ENCODE measurements at regions not wholly inside any gene's neighbourhood (a gene's known extent, or its start where the extent isn't known, plus 50 kb on each side); places are given as distances from the start of the nearest gene placed in this dataset.

DNA sequence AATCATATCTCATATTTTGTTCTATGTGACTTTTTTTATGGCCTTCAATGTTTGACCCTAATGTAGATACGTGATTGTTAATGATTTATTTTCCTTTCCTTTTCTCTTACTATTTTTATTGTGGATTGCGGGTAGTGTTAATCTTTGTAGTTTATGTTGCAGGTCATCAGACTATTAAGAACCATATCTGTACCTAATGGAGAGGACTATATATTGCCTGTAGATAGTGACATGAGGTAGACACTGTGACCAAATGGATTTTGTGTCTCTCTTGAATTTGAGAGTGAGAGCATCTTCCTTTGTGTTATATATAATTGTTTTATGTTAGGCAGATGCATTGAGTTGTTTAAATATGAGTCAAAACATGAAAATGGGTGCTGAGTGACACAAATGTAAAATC, 543.4 kb upstream of the MGAT4C start:
- Histone ChIP-seq H3K27ac (no peak overlapping the region), H3K27me3 (ENCODE audit: low read depth) (no peaks in the 10 kb centered on the region), H3K9me3 (no peaks in the 10 kb centered on the region), H3K4me1 (no peaks in the 10 kb centered on the region), H3K4me3 (no peak overlapping the region), H3K36me3 (no peaks in the 10 kb centered on the region)
- ATAC-seq (no peak), DNase-seq (no peak)
- TF ChIP-seq, protein P1, sequence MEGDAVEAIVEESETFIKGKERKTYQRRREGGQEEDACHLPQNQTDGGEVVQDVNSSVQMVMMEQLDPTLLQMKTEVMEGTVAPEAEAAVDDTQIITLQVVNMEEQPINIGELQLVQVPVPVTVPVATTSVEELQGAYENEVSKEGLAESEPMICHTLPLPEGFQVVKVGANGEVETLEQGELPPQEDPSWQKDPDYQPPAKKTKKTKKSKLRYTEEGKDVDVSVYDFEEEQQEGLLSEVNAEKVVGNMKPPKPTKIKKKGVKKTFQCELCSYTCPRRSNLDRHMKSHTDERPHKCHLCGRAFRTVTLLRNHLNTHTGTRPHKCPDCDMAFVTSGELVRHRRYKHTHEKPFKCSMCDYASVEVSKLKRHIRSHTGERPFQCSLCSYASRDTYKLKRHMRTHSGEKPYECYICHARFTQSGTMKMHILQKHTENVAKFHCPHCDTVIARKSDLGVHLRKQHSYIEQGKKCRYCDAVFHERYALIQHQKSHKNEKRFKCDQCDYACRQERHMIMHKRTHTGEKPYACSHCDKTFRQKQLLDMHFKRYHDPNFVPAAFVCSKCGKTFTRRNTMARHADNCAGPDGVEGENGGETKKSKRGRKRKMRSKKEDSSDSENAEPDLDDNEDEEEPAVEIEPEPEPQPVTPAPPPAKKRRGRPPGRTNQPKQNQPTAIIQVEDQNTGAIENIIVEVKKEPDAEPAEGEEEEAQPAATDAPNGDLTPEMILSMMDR (IDR thresholded peaks at IDR 0.05), result no peak
- intact Hi-C loops (cut with DNase I), result no loop called here

DNA sequence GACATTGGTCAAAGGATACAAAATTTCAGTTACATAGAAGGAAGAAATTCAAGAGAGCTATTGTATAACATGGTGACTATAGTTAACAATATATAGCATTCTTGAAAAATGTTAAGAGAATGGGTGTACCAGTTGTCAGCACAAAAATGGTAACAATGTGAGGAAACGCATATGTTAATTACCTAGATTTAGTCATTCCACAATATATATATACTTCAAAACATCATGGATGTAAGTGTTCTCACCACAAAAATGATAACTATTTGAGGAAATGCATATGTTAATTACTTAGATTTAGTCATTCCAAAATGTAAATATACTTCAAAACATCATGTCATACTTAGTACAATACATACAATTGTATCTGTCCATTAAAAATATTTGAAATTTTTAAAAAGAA, 540.4 kb upstream of the MGAT4C start:
- H3K9me3 ChIP-seq, result no peaks in the 10 kb centered on the region
- DNase-seq, result no peak
- TF ChIP-seq, protein P1 (IDR thresholded peaks at IDR 0.05), result no peak

DNA sequence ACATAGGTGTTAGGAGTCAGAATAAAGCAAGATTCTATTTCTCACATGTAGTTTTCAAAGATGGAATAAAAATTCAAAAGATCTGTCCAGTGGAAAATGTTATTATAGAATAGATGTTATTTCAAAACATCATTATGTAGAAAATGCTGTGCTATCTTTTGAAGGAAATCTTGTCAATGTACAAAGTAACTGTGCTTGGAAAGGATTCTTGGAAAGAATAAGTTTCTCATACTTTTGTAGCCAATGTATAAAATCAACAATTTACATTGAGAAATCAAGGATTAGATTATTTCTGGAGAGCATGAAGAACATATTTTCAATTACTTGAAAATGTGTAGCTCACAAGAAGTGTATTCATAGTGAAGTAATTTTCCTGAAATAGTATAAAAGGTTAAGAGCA, 532.5 kb upstream of the MGAT4C start:
- H3K27me3 ChIP-seq (ENCODE audit: low read depth), result no peaks in the 10 kb centered on the region
- H3K4me1 ChIP-seq, result no peaks in the 10 kb centered on the region
- no peaks in the 10 kb centered on the region for H3K36me3 ChIP-seq
- no peak for ATAC-seq
- intact Hi-C loops (cut with DNase I), result no loop called here
- no peak overlapping the region for H3K4me3 ChIP-seq
- DNase-seq, result no peak
- H3K9me3 ChIP-seq, result no peaks in the 10 kb centered on the region
- H3K27ac ChIP-seq, result no peak overlapping the region
- TF ChIP-seq, protein P1 (IDR thresholded peaks at IDR 0.05), result no peak

More for the DNA sequence above, 540.4 kb upstream of the MGAT4C start:
- Histone ChIP-seq H3K27me3 (ENCODE audit: low read depth) (no peaks in the 10 kb centered on the region), H3K27ac (no peak overlapping the region), H3K36me3 (no peaks in the 10 kb centered on the region), H3K4me1 (no peaks in the 10 kb centered on the region), H3K4me3 (no peak overlapping the region)
- no peak for ATAC-seq
- intact Hi-C loops (cut with DNase I), result no loop called here

DNA sequence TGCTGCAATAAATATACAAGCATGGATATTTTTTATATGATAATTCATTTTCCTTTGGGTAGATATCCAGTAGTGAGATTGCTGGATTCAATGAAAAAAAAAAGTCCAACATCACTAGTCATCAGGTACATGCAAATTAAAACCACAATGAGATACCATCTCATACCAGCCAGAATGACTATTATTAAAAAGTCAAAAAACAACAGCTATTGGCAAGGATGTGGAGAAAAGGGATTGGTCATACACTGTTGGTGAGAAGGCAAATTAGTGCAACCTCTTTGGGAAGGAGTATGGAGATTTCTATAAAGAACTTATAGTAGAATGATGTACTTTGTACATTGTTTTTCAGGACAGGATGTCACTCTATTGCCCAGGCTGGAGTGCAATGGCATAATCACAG, 531.2 kb upstream of the MGAT4C start:
- H3K27ac ChIP-seq, result no peak overlapping the region
- DNase-seq (no peak), ATAC-seq (no peak)
- H3K9me3 ChIP-seq, result no peaks in the 10 kb centered on the region
- intact Hi-C loops (cut with DNase I), result no loop called here
- no peaks in the 10 kb centered on the region for H3K4me1 ChIP-seq
- TF ChIP-seq, protein P1 (IDR thresholded peaks at IDR 0.05), result no peak
- H3K36me3 ChIP-seq, result no peaks in the 10 kb centered on the region
- H3K27me3 ChIP-seq (ENCODE audit: low read depth), result no peaks in the 10 kb centered on the region
- H3K4me3 ChIP-seq, result no peak overlapping the region

DNA sequence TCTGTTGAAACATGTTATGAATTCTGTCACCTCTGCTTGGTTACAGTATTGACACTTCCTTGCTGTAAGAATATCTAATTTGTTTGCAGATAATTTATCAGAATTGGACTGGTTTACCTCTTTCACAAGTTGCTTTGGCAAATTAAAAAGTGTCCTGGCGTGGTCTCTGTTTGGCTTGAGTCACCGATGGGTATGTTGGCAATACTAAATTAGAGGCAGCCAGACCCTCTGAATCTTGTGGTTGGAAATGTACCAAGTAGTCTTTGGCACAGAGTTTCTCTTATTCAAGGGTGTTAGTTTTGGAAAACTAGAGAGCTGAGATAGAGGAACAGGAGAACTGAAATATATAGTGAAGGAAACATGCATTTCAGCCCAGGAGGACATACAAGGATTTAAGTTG, 521.1 kb upstream of the MGAT4C start:
- DNase-seq, result no peak
- intact Hi-C loops (cut with DNase I), result no loop called here
- H3K4me1 ChIP-seq, result no peaks in the 10 kb centered on the region

More for the DNA sequence above, 521.1 kb upstream of the MGAT4C start:
- Histone ChIP-seq H3K9me3 (no peaks in the 10 kb centered on the region), H3K27ac (no peak overlapping the region), H3K27me3 (ENCODE audit: low read depth) (no peaks in the 10 kb centered on the region), H3K4me3 (no peak overlapping the region), H3K36me3 (no peaks in the 10 kb centered on the region)
- TF ChIP-seq, protein P1 (IDR thresholded peaks at IDR 0.05), result no peak
- no peak for ATAC-seq
